Spleen (tissue), 7 donors: ENCODE measurements at regions not wholly inside any gene's neighbourhood (a gene's known extent, or its start where the extent isn't known, plus 50 kb on each side); places are given as distances from the start of the nearest gene placed in this dataset.

Experiments
- CTCF ChIP-seq, 11 experiments: fragments of 200-600 bp in 7 of 11; fragments of 450-650 bp in 4 of 11; sonication (generic) in 4 of 11; IDR thresholded peaks in 8 of 11; conservative IDR thresholded peaks in 3 of 11; 1 replicate in 7 of 11; 2 replicates in 4 of 11; pipeline versions ENCODE4 v1.4.0 to v1.8.0; 2016 to 2021; ENCODE audit warnings: antibody characterized with exemption in 11 of 11, inconsistent platforms in 4 of 11, mild to moderate bottlenecking in 1 of 11
- POLR2A ChIP-seq, 3 donors: fragments of 450-650 bp; IDR thresholded peaks; one replicate each; pipeline ENCODE4 v1.5.1; 2017; ENCODE audit warnings: antibody characterized with exemption in 3 of 3, mild to moderate bottlenecking in 1 of 3
- POLR2AphosphoS5 ChIP-seq, 3 donors: sonication (generic); formaldehyde crosslinking; IDR thresholded peaks; one replicate each; pipeline ENCODE4 v1.5.1; 2017; ENCODE audit warnings: antibody characterized with exemption in 3 of 3
- donor health status: DM: no; HTN: no; CAD: no; lungs with moderate emphysema.
- donor health status: DM: no; HTN: no; CAD: no.
- donor health status: DM: no; HTN: no; CAD: no.

- no peak for TF ChIP-seq CTCF (IDR thresholded peaks at IDR 0.05 in 8 of 11, conservative IDR thresholded peaks at IDR 0.05 in 3 of 11)
- no peak for TF ChIP-seq POLR2A (IDR thresholded peaks at IDR 0.05)
- no peak for TF ChIP-seq POLR2AphosphoS5 (IDR thresholded peaks at IDR 0.05)
These were observed 282.1 kb upstream of the ID2 start for GRCh38 chr2:8399731-8400130.
